Astrocyte (in vitro differentiated cells and primary cell): ENCODE measurements at regions not wholly inside any gene's neighbourhood (a gene's known extent, or its start where the extent isn't known, plus 50 kb on each side); places are given as distances from the start of the nearest gene placed in this dataset.

Source experiments
- DNase-seq: peaks from one replicate; pipeline ENCODE4 v3.0.0-alpha.2; 2010; ENCODE audit warnings: low read depth
- FAIRE-seq: peaks from 2 replicates; lab custom pipeline; 2011; peaks lifted over from hg19 to GRCh38; lab: Jason Lieb, UNC
- H2AFZ ChIP-seq: 2 replicates; pipeline ENCODE4 v1.6.0; 2012; ENCODE audit warnings: low read depth, low read length, inconsistent platforms
- H3K27ac ChIP-seq: 2 replicates; pipeline ENCODE4 v1.5.1; 2011; ENCODE audit warnings: low read depth, low read length, inconsistent platforms
- H3K27me3 ChIP-seq: 2 replicates; pipeline ENCODE4 v1.6.0; 2011; ENCODE audit warnings: low read length, inconsistent platforms; ENCODE audit not compliant: insufficient read depth
- H3K36me3 ChIP-seq: 2 replicates; pipeline ENCODE4 v1.5.1; 2011; ENCODE audit warnings: low read length, inconsistent platforms; ENCODE audit not compliant: insufficient read depth
- H3K4me1 ChIP-seq: 2 replicates; pipeline ENCODE4 v1.5.1; 2011; ENCODE audit warnings: low read length, inconsistent platforms; ENCODE audit not compliant: insufficient read depth
- H3K4me2 ChIP-seq: 2 replicates; pipeline ENCODE4 v1.6.0; 2012; ENCODE audit warnings: low read length, inconsistent platforms
- H3K4me3 ChIP-seq: 2 replicates; pipeline ENCODE4 v1.5.1; 2011; ENCODE audit warnings: low read depth, mild to moderate bottlenecking, low read length, inconsistent platforms; ENCODE audit not compliant: insufficient read depth
- H3K79me2 ChIP-seq: 2 replicates; pipeline ENCODE4 v1.6.0; 2012; ENCODE audit warnings: mild to moderate bottlenecking, low read length, inconsistent platforms; ENCODE audit not compliant: insufficient read depth
- H3K9ac ChIP-seq: 2 replicates; pipeline ENCODE4 v1.6.0; 2012; ENCODE audit warnings: mild to moderate bottlenecking, low read length, inconsistent platforms
- H3K9me3 ChIP-seq: 2 replicates; pipeline ENCODE4 v1.5.1; 2012; ENCODE audit warnings: low read depth, mild to moderate bottlenecking, low read length, inconsistent platforms; ENCODE audit not compliant: insufficient read depth
- H4K20me1 ChIP-seq: 2 replicates; pipeline ENCODE4 v1.6.0; 2012; ENCODE audit warnings: low read length, inconsistent platforms; ENCODE audit not compliant: insufficient read depth
- H3K27ac Mint-ChIP-seq: one replicate; pipeline ENCODE4 v1.8.0; 2021; ENCODE audit warnings: mild to moderate bottlenecking, mixed read lengths; ENCODE audit not compliant: unreplicated experiment
- H3K27me3 Mint-ChIP-seq: one replicate; pipeline ENCODE4 v1.8.0; 2021; ENCODE audit warnings: low read depth, mixed read lengths; ENCODE audit not compliant: unreplicated experiment
- H3K36me3 Mint-ChIP-seq: one replicate; pipeline ENCODE4 v1.8.0; 2021; ENCODE audit warnings: low read depth, mixed read lengths; ENCODE audit not compliant: unreplicated experiment
- H3K4me1 Mint-ChIP-seq: one replicate; pipeline ENCODE4 v1.8.0; 2021; ENCODE audit warnings: low read depth, mixed read lengths; ENCODE audit not compliant: unreplicated experiment
- H3K4me3 Mint-ChIP-seq: one replicate; pipeline ENCODE4 v1.8.0; 2021; ENCODE audit warnings: mild to moderate bottlenecking, moderate library complexity, mixed read lengths; ENCODE audit not compliant: unreplicated experiment
- H3K9me3 Mint-ChIP-seq: one replicate; pipeline ENCODE4 v1.8.0; 2021; ENCODE audit warnings: mild to moderate bottlenecking, mixed read lengths; ENCODE audit not compliant: unreplicated experiment
- EZH2 ChIP-seq: IDR thresholded peaks from 2 replicates; pipeline ENCODE4 v1.6.1; 2012; ENCODE audit warnings: mild to moderate bottlenecking, low read length, inconsistent platforms; ENCODE audit not compliant: insufficient read depth
- TF ChIP-seq, protein P1 (sequence below): IDR thresholded peaks from 2 replicates; pipeline ENCODE4 v1.5.1; 2011; ENCODE audit warnings: low read depth, mild to moderate bottlenecking, inconsistent platforms, low read length, moderate library complexity; ENCODE audit not compliant: insufficient read depth

DNA sequence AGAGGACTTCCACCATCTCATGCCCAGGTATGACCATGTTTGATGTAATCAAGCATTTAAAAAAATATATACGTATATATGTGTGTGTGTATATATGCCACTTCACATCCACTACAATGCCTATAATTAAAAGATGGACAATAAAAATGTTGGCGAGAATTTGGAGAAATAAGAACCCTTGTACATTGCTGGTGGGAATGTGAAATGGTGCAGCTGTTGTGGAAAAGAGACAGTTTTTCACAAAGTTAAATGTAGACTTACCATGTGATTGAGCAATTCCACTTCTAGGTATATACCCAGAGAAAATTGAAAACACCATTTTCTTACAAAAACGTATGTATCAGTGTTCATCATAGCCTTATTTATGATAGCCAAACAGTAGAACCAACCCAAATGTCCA lies 229.2 kb upstream of the WWC1 start:
- no peak overlapping the region for H3K4me3 Mint-ChIP-seq
- FAIRE-seq, result peak; percentile 52

DNA sequence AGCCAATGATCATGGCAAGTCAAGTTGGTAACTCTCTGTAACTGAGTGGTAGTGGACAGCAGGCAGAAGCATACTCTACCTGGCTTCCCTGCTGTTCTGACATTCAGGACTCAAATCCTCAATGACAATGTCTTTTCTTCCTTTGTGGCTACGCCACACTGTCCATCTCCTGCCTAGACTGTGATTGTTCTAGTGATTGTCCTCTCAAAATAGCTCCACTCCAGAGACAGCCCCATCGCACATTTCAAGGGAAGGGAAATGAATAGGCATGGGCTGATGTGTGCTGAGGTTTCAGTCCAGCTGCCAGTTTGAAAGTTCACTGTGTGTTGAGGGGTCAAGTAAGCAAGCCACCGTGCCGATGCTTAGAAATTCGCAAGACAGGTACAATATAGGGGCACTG lies 227.0 kb upstream of the WWC1 start:
- H3K36me3 Mint-ChIP-seq, result peaks cover 12% of the 10 kb centered on the region
- peaks cover 24% of the 10 kb centered on the region for H3K4me1 Mint-ChIP-seq
- no peak overlapping the region for H3K4me3 ChIP-seq
- H3K27me3 ChIP-seq, result no peaks in the 10 kb centered on the region
- H3K9me3 ChIP-seq, result no peaks in the 10 kb centered on the region
- H3K27ac Mint-ChIP-seq, result no peak overlapping the region
- no peaks in the 10 kb centered on the region for H3K4me1 ChIP-seq
- H3K79me2 ChIP-seq, result no peaks in the 10 kb centered on the region
- H4K20me1 ChIP-seq, result no peaks in the 10 kb centered on the region
- TF ChIP-seq, protein P1, sequence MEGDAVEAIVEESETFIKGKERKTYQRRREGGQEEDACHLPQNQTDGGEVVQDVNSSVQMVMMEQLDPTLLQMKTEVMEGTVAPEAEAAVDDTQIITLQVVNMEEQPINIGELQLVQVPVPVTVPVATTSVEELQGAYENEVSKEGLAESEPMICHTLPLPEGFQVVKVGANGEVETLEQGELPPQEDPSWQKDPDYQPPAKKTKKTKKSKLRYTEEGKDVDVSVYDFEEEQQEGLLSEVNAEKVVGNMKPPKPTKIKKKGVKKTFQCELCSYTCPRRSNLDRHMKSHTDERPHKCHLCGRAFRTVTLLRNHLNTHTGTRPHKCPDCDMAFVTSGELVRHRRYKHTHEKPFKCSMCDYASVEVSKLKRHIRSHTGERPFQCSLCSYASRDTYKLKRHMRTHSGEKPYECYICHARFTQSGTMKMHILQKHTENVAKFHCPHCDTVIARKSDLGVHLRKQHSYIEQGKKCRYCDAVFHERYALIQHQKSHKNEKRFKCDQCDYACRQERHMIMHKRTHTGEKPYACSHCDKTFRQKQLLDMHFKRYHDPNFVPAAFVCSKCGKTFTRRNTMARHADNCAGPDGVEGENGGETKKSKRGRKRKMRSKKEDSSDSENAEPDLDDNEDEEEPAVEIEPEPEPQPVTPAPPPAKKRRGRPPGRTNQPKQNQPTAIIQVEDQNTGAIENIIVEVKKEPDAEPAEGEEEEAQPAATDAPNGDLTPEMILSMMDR, result no peak
- no peak overlapping the region for H3K9ac ChIP-seq
- peaks cover 1% of the 10 kb centered on the region for H3K9me3 Mint-ChIP-seq
- DNase-seq, result no peak
- H2AFZ ChIP-seq, result no peak overlapping the region
- no peak for FAIRE-seq
- H3K27ac ChIP-seq, result no peak overlapping the region
- H3K4me2 ChIP-seq, result no peak overlapping the region
- no peaks in the 10 kb centered on the region for H3K36me3 ChIP-seq
- H3K4me3 Mint-ChIP-seq, result no peak overlapping the region
- H3K27me3 Mint-ChIP-seq, result no peaks in the 10 kb centered on the region

More for the DNA sequence above, 229.2 kb upstream of the WWC1 start:
- Histone ChIP-seq H3K27me3 (no peaks in the 10 kb centered on the region), H4K20me1 (no peaks in the 10 kb centered on the region), H3K4me3 (no peak overlapping the region), H3K9ac (no peak overlapping the region), H3K9me3 (no peaks in the 10 kb centered on the region), H3K27ac (no peak overlapping the region), H3K4me2 (no peak overlapping the region), H3K36me3 (no peaks in the 10 kb centered on the region), H3K4me1 (no peaks in the 10 kb centered on the region), H2AFZ (no peak overlapping the region), H3K79me2 (no peaks in the 10 kb centered on the region)
- Mint-ChIP-seq H3K36me3 (peaks cover 17% of the 10 kb centered on the region), H3K27me3 (no peaks in the 10 kb centered on the region), H3K9me3 (peaks cover 3% of the 10 kb centered on the region), H3K4me1 (peaks cover 24% of the 10 kb centered on the region), H3K27ac (no peak overlapping the region)
- DNase-seq, result no peak
- TF ChIP-seq, protein P1, result no peak
- no peak for TF ChIP-seq EZH2

DNA sequence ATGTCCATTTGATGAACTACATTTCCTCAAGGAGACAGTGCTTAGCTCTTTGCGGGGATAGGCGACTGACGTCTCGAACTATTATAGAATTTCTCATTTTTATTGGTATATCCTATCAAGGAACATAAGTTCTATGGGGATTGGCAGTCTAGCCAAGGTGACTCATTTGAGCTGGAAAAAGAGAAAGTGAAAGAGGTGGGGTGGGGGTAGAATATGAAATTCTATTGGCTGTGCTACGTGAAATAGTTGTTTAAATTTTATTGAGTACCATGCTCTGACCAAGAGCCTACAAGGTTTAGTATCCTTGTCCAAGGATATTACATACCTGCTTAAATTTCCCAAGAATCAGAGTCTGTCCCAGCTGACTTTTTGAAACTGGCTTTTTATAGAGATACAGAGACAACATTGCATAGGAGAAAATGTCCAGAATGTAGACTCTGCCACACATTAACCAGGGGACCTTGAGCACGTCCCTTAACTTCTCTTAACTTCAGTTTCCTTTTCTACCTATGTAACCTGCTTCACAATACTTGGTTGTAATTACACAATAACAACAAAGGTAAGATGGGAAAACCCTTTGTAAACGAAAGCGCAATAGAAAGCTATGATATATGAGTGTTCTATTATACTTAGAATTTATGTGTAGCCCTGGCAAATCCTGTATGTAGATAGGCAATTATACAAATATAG lies 226.4 kb upstream of the WWC1 start:
- Histone ChIP-seq H3K27me3 (no peaks in the 10 kb centered on the region), H3K9ac (no peak overlapping the region), H3K4me3 (no peak overlapping the region), H3K9me3 (no peaks in the 10 kb centered on the region), H3K79me2 (no peaks in the 10 kb centered on the region), H3K36me3 (no peaks in the 10 kb centered on the region), H2AFZ (no peak overlapping the region), H3K4me2 (no peak overlapping the region), H3K27ac (no peak overlapping the region), H4K20me1 (no peaks in the 10 kb centered on the region), H3K4me1 (no peaks in the 10 kb centered on the region)
- Mint-ChIP-seq H3K9me3 (peaks cover 1% of the 10 kb centered on the region), H3K4me1 (peaks cover 24% of the 10 kb centered on the region), H3K4me3 (no peak overlapping the region), H3K27ac (no peak overlapping the region), H3K36me3 (peaks cover 12% of the 10 kb centered on the region), H3K27me3 (no peaks in the 10 kb centered on the region)
- no peak for TF ChIP-seq EZH2
- TF ChIP-seq, protein P1, result no peak
- DNase-seq, result no peak
- no peak for FAIRE-seq
